Naive B cell (primary cell): ENCODE measurements at regions not wholly inside any gene's neighbourhood (a gene's known extent, or its start where the extent isn't known, plus 50 kb on each side); places are given as distances from the start of the nearest gene placed in this dataset.
A peak's percentile ranks its signal among the peaks of the same experiment; 100 is the strongest.

ENCODE experiments used
- ATAC-seq, 2 donors: fragments of 150-1000 bp; cut with Tn5 transposase; 2 replicates each; pipeline ENCODE4 v1.10.0; 2021; ENCODE audit warnings: low read depth in 2 of 2, mild to moderate bottlenecking in 2 of 2, moderate library complexity in 2 of 2
- DNase-seq: peaks from one replicate; pipeline ENCODE4 v3.0.0; 2022
- H3K27ac Mint-ChIP-seq, 6 donors: one replicate each; pipeline ENCODE4 v1.8.0; 2020 to 2022; ENCODE audit warnings: mild to moderate bottlenecking in 6 of 6, mixed read lengths in 6 of 6, moderate library complexity in 5 of 6, inconsistent platforms in 2 of 6
- H3K27me3 Mint-ChIP-seq, 3 donors: one replicate each; pipeline ENCODE4 v1.8.0; 2021 to 2022; ENCODE audit warnings: mixed read lengths in 3 of 3, mild to moderate bottlenecking in 1 of 3
- H3K36me3 Mint-ChIP-seq, 2 donors: one replicate each; pipeline ENCODE4 v1.8.0; 2020 to 2022; ENCODE audit warnings: mixed read lengths in 2 of 2, inconsistent platforms in 1 of 2, mild to moderate bottlenecking in 1 of 2
- H3K4me1 Mint-ChIP-seq, 3 donors: one replicate each; pipeline ENCODE4 v1.8.0; 2020 to 2022; ENCODE audit warnings: mixed read lengths in 3 of 3, inconsistent platforms in 1 of 3, mild to moderate bottlenecking in 1 of 3, moderate library complexity in 1 of 3
- H3K4me3 Mint-ChIP-seq, 8 donors: one replicate each; pipeline ENCODE4 v1.8.0; 2020 to 2022; ENCODE audit warnings: mild to moderate bottlenecking in 8 of 8, mixed read lengths in 8 of 8, moderate library complexity in 8 of 8, inconsistent platforms in 2 of 8
- H3K9me3 Mint-ChIP-seq, 7 donors: one replicate each; pipeline ENCODE4 v1.8.0; 2020 to 2022; ENCODE audit warnings: mixed read lengths in 7 of 7, mild to moderate bottlenecking in 5 of 7, inconsistent platforms in 2 of 7, moderate library complexity in 1 of 7

GRCh38 chr5:172504701-172505402 is 50.5 kb upstream of the SH3PXD2B start:
- H3K4me3 Mint-ChIP-seq, result peak overlapping the region in 1 of 8 donors; percentile 61
- DNase-seq (no peak), ATAC-seq (no peak)
- peak overlapping the region in 1 of 6 donors; percentile 29 for H3K27ac Mint-ChIP-seq
- peaks cover 0 to 6% (median 1%) of the 10 kb centered on the region in 7 donors for H3K9me3 Mint-ChIP-seq
- no peaks in the 10 kb centered on the region for H3K36me3 Mint-ChIP-seq
- no peaks in the 10 kb centered on the region for H3K4me1 Mint-ChIP-seq
- H3K27me3 Mint-ChIP-seq, result peaks cover 7 to 51% (median 49%) of the 10 kb centered on the region in 3 donors

- Mint-ChIP-seq H3K4me1 (no peaks in the 10 kb centered on the region), H3K27me3 (peaks cover 7 to 49% (median 44%) of the 10 kb centered on the region in 3 donors), H3K4me3 (no peak overlapping the region), H3K27ac (no peak overlapping the region), H3K9me3 (peaks cover 0 to 6% (median 0%) of the 10 kb centered on the region in 7 donors), H3K36me3 (no peaks in the 10 kb centered on the region)
- ATAC-seq (no peak), DNase-seq (no peak)
These were observed 49.8 kb upstream of the SH3PXD2B start for GRCh38 chr5:172503925-172504700.
